Mucosa of rectum (tissue), 2 donors: ENCODE measurements at regions not wholly inside any gene's neighbourhood (a gene's known extent, or its start where the extent isn't known, plus 50 kb on each side); places are given as distances from the start of the nearest gene placed in this dataset.
A peak's percentile ranks its signal among the peaks of the same experiment; 100 is the strongest.

Experiments
- H3K27ac ChIP-seq, 2 donors: one replicate each; pipeline ENCODE4 v1.7.0; 2013; ENCODE audit warnings: inconsistent platforms in 2 of 2, low read depth in 2 of 2, low read length in 2 of 2
- H3K27me3 ChIP-seq, 2 donors: one replicate each; pipeline ENCODE4 v1.7.0; 2013; ENCODE audit warnings: low read length in 2 of 2; ENCODE audit not compliant: control insufficient read depth in 2 of 2, insufficient read depth in 2 of 2
- H3K36me3 ChIP-seq, 2 donors: one replicate each; pipeline ENCODE4 v1.7.0; 2013; ENCODE audit warnings: low read length in 2 of 2; ENCODE audit not compliant: control insufficient read depth in 2 of 2, insufficient read depth in 2 of 2
- H3K4me1 ChIP-seq, 2 donors: one replicate each; pipeline ENCODE4 v1.7.0; 2013; ENCODE audit warnings: low read length in 2 of 2, mild to moderate bottlenecking in 1 of 2; ENCODE audit not compliant: control insufficient read depth in 2 of 2, insufficient read depth in 2 of 2
- H3K4me3 ChIP-seq, 2 donors: one replicate each; pipeline ENCODE4 v1.7.0; 2013; ENCODE audit warnings: low read length in 2 of 2
- H3K9ac ChIP-seq, 2 donors: one replicate each; pipeline ENCODE4 v1.7.0; 2013; ENCODE audit warnings: low read length in 2 of 2, low read depth in 1 of 2, mild to moderate bottlenecking in 1 of 2
- H3K9me3 ChIP-seq, 2 donors: one replicate each; pipeline ENCODE4 v1.7.0; 2013; ENCODE audit warnings: low read length in 2 of 2; ENCODE audit not compliant: control insufficient read depth in 2 of 2
- donor health status: healthy.
- donor health status: Normal muscosa, but diverticular disease.

DNA sequence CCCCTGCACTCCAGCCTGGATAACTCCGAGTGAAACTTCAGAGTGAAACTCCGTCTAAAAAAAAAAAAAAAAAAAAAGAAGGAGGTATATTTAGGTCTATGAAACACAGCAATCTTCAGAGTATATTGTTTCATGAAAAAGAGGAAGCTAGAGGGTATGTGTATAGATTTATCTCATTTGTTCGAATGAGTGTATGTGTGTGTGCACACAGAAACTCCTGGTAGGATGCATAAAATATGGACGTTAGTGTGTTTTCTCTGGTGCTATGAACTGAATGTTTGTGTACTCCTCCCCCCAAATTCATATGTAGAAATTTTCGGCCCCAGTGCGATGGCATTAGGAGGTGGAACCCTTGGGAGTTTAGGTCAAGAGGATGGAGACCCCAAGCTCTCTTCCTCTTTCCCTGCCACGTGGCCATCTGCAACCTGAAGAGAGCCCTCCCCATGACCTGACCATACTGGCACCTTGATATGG lies 98.6 kb upstream of the KLF13 start:
- Histone ChIP-seq H3K4me1 (peaks cover 6 to 15% of the 10 kb centered on the region in 2 donors), H3K27me3 (no peaks in the 10 kb centered on the region), H3K4me3 (peak overlapping the region in 1 of 2 donors; percentile 58), H3K27ac (peak overlapping the region in 1 of 2 donors; percentile 81), H3K9ac (peak overlapping the region in 1 of 2 donors; percentile 18), H3K36me3 (peaks cover 0 to under 1% of the 10 kb centered on the region in 2 donors), H3K9me3 (no peaks in the 10 kb centered on the region)

DNA sequence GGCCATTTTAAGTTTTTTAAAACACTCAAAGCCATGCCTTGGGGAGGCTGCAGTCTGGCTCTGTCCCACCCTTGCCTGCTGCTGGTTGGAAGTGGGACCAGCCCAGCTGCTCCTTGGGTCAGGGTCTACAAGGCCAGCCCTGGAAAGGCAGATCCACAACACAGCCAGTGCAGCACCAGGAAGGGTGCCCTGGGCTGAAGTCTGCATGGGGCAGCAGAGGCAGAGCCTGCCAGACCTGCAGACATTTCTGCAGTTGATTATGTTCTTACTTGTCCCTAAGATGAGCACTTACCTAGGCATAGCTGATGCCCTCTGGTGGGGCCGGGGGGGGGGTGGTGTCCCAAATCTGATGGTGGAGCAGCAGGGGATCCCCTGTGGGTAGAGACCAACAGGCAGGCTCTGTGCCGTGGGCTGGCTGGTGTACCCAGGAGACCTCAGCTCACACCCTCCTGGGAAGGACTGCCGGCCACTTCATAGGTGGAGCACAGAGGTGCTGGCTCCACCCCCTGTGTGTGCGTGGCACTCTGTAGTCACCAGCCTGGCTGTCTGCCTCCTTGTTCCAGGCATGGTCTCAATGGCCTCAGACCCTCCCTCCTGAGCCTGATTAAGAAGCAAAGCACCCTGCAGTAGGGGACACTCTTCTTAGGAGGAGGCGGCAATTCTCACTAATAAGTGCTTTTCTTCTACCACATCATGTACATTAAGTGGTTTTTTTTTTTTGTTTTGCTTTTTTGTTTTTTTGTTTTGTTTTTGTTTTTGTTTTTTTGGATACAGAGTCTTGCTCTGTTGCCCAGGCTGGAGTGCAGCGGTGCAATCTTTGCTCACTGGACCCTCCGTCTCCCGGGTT lies 97.4 kb upstream of the KLF13 start:
- peak overlapping the region; percentile 81 to 85 for H3K27ac ChIP-seq
- no peaks in the 10 kb centered on the region for H3K36me3 ChIP-seq
- H3K27me3 ChIP-seq: no peaks in the 10 kb centered on the region
- peaks cover 2 to 8% of the 10 kb centered on the region in 2 donors for H3K4me1 ChIP-seq
- H3K4me3 ChIP-seq: peak overlapping the region; percentile 58 to 70
- H3K9me3 ChIP-seq: no peaks in the 10 kb centered on the region
- peak overlapping the region; percentile 56 to 79 for H3K9ac ChIP-seq

DNA sequence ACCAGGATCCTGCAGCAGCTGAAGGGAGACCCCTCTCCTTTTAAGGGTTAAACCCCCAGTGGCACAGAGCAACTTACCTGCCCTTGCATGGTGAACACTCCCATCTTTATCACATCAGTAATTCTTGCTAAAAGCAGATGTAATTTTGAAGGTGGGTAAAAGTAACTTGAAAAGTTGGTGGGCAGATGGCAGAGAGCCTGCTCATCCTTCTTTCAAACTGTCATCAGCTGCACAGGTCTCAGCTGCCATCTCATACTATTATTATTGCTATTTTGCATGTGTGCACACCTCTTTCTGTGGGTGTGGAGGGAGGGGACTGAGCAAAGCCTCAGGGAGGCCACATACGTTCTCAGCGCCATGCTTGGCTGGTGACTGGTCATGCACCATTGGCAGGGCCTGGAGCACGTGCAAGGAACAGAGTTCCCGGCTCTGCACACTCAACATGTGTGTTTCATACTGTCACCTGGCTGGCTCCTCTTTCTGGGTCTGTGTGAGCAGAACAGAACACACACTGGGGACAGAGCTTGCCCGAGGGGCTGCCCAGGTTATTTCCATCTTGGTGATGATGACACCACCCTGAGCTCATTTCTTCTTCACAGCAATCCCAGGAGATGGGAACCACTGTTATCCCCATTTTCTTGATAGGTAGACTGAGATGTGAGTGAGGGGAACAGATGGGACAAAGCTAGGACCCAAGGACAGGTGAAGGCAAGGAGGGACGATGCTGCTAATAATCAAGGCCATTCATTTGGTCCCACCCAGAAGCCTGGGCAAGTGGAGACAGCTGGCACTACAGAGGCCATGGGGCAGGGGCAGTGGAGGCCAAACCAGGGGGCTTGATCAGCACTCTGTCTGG lies 95.8 kb upstream of the KLF13 start:
- H3K4me1 ChIP-seq: peaks cover 4 to 9% of the 10 kb centered on the region in 2 donors
- H3K9ac ChIP-seq: no peak overlapping the region
- H3K27ac ChIP-seq: no peak overlapping the region
- H3K4me3 ChIP-seq: no peak overlapping the region
- H3K27me3 ChIP-seq: no peaks in the 10 kb centered on the region
- H3K9me3 ChIP-seq: no peaks in the 10 kb centered on the region
- H3K36me3 ChIP-seq: no peaks in the 10 kb centered on the region

DNA sequence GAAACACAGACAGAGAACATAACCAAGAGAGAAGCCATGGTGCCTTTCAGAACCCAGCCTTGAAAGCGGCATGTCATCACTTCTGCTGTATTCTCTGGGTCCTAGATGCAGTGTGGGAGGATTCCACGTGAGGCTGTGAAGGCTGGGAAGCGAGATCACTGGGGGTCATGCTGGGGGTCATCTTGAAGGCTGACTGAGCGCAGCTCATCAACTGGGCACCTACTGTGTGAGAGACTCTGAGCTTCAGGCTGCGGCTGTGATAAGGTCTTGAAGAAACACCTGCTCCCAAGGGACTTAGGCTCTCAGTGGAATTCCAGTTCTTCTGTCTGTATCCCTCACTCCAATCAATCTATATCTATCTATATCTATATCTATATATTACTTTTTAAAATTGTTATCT lies 91.8 kb upstream of the KLF13 start:
- Histone ChIP-seq H3K27me3 (no peaks in the 10 kb centered on the region), H3K27ac (no peak overlapping the region), H3K9ac (no peak overlapping the region), H3K36me3 (no peaks in the 10 kb centered on the region), H3K9me3 (no peaks in the 10 kb centered on the region), H3K4me1 (peaks cover 3 to 7% of the 10 kb centered on the region in 2 donors), H3K4me3 (no peak overlapping the region)

DNA sequence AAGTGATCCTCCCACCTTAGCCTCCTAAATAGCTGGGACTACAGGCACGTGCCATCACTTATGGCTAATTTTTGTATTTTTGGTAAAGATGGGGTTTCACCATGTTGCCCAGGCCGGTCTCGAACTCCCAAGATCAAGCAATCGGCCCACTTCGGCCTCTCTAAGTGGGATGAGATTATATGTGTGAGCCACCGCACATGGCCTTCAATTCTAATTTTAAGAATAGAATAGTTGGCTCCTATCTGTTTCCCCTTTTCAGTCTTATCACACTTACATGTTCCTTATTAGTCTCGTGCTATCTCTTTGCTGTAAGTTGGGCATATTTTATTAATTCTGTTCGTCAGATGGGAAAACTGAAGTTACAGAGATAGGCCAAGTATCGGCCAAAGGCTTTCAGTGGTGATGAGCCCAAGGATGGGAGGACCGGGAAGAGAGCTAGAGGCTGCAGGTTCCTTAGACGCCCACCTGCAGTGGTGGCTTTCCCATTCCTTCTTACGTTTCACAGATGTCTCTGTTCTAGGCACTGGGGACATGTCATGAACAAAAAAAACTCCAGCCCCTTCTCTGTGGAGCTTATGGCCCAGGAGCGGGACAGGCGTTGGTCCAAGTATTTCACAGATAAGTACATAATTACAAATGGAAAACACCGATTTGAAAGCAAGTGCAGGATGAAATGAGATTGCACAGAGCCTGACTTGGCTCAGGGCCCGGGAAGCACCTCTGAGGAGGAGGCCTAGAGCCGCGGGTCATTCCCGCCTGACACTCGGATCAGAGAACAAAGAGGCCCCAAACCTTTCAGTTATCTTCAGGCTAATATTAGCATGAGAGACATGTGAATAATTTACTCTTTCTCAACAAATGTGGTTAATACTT lies 91.1 kb upstream of the KLF13 start:
- Histone ChIP-seq H3K4me3 (no peak overlapping the region), H3K4me1 (peaks cover 3 to 7% of the 10 kb centered on the region in 2 donors), H3K27me3 (no peaks in the 10 kb centered on the region), H3K36me3 (no peaks in the 10 kb centered on the region), H3K27ac (peak overlapping the region; percentile 57 to 61), H3K9ac (peak overlapping the region in 1 of 2 donors; percentile 9), H3K9me3 (no peaks in the 10 kb centered on the region)

DNA sequence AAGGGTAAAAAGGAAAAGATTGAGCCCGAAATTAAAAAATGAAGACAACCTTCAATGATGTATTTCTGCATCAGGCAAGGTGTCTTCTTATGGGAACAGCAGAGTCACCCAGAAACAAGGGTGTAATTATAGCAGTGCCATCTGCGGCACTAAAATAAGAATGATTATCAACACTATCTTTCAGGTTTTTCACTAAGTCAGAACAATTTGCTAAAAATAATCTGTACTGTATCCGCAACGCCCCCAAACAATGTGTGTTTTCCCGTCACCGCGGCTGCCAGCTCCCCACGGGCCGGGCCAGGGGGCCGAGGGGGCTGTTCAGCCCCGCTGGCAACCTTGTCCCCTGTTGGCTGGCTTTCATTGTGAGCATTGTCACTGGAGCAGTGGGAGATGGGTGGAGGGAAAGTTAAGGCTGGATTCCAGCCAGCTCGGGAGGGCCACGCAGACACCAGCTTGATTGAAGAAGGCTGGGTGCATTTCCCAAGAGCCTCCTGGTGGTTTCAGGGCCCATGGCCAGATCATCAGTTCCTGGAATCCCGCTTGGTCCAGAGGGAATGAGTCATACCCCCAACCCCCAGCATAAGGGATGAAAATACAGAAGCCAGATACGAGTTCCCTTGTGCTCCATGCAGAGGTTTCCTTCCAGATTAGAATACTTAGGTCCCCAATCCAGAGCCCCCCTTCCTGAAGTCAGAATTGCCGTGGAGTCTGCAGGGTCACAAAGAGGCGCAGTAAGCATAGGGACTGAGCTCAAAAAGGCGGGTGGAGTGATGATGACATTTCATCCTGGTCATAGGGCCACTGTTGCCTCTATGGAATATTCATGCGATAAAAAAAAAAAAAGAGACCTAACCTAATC lies 90.2 kb upstream of the KLF13 start:
- Histone ChIP-seq H3K9ac (peak overlapping the region in 1 of 2 donors; percentile 9), H3K9me3 (no peaks in the 10 kb centered on the region), H3K4me3 (peak overlapping the region in 1 of 2 donors; percentile 10), H3K4me1 (peaks cover 3 to 7% of the 10 kb centered on the region in 2 donors), H3K27me3 (no peaks in the 10 kb centered on the region), H3K36me3 (no peaks in the 10 kb centered on the region), H3K27ac (peak overlapping the region; percentile 57 to 61)

DNA sequence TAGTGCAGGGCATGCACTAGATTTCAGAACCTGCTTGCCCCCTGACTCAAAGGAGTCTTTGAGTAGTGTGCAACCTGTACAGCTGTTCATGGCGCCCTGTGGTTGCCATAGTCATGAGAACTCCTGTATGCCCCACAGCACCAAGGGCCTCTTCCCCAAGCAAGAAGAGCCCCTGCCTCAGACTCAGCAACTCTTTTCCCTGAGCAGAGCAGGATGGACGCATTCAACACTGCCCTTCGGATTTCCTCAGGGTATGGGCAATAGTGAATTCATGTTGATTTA lies 89.7 kb upstream of the KLF13 start:
- H3K4me1 ChIP-seq: peaks cover 3 to 7% of the 10 kb centered on the region in 2 donors
- peak overlapping the region in 1 of 2 donors; percentile 61 for H3K27ac ChIP-seq
- no peak overlapping the region for H3K4me3 ChIP-seq

DNA sequence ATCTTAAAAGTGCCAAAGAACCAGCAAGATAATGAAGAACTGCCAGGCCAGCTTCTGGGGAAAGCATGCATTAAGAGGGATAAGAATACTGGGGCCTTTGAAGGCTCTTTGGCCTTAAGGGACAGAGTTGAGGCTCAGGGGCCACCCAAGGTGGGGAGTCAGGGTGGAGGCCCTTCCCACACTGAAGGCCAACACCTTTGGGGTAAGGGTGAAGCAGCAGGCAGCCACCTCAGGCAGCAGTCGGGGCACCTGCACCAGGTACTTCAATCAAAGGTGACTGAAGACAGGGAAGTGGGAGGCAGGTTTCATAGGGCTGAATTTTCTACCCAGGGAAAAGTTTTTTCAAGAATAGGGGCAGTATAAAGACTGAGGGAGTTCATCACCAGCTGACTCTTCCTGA lies 87.7 kb upstream of the KLF13 start:
- H3K36me3 ChIP-seq: no peaks in the 10 kb centered on the region
- H3K27ac ChIP-seq: no peak overlapping the region

More for the DNA sequence above, 89.7 kb upstream of the KLF13 start:
- Histone ChIP-seq H3K9me3 (no peaks in the 10 kb centered on the region), H3K36me3 (no peaks in the 10 kb centered on the region), H3K27me3 (no peaks in the 10 kb centered on the region), H3K9ac (no peak overlapping the region)

DNA sequence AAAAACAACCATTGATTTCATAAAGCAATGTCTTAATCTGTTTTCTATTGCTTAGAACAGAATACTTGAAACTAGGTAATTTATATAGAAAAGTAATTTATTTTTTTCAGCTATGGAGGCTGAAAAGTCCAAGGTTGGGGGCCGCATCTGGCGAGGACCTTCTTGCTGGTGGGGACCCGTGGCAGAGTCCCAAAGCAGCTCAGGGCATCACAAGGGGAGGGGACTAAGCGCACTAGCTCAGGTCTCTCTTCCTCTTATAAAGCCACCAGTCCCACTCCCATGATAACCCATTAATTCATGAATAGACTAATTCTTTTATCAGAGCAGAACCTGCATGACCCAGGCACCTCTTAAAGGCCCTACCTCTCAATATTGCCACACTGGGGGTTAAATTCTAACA lies 87.2 kb upstream of the KLF13 start:
- H3K9ac ChIP-seq: no peak overlapping the region
- no peak overlapping the region for H3K4me3 ChIP-seq
- no peaks in the 10 kb centered on the region for H3K9me3 ChIP-seq
- no peaks in the 10 kb centered on the region for H3K27me3 ChIP-seq
- H3K36me3 ChIP-seq: no peaks in the 10 kb centered on the region
- no peak overlapping the region for H3K27ac ChIP-seq
- H3K4me1 ChIP-seq: peaks cover 3 to 7% of the 10 kb centered on the region in 2 donors

More for the DNA sequence above, 87.7 kb upstream of the KLF13 start:
- Histone ChIP-seq H3K4me3 (no peak overlapping the region), H3K4me1 (peaks cover 3 to 7% of the 10 kb centered on the region in 2 donors), H3K27me3 (no peaks in the 10 kb centered on the region), H3K9ac (no peak overlapping the region), H3K9me3 (no peaks in the 10 kb centered on the region)
